ENCODE measurements at regions not wholly inside any gene's neighbourhood (a gene's known extent, or its start where the extent isn't known, plus 50 kb on each side); places are given as distances from the start of the nearest gene placed in this dataset.

- H3K4me1 Mint-ChIP-seq (ENCODE audit: insufficient read depth, unreplicated experiment), result no peaks in the 10 kb centered on the region
- ChIA-PET CTCF (no interaction called here), POLR2A (no interaction called here)
- no peak overlapping the region for H3K4me3 Mint-ChIP-seq (ENCODE audit: unreplicated experiment)
- H3K27ac Mint-ChIP-seq (ENCODE audit: low read depth, unreplicated experiment), result no peak overlapping the region
- BruUV-seq (replicated peaks), result no TSS peak
- TF ChIP-seq CTCF (IDR thresholded peaks at IDR 0.05; ENCODE audit: unreplicated experiment), result no peak
- peaks cover 7% of the 10 kb centered on the region for H3K9me3 Mint-ChIP-seq (ENCODE audit: unreplicated experiment)
- no peak for DNase-seq (ENCODE audit: unreplicated experiment)
- intact Hi-C loops (cut with micrococcal nuclease), result no loop called here
- H3K36me3 Mint-ChIP-seq (ENCODE audit: insufficient read depth, unreplicated experiment), result no peaks in the 10 kb centered on the region
- H3K27me3 Mint-ChIP-seq (ENCODE audit: insufficient read depth, unreplicated experiment), result no peaks in the 10 kb centered on the region
These were observed 194.3 kb upstream of the DGKB start for GRCh38 chr7:15096853-15097252.

DNA sequence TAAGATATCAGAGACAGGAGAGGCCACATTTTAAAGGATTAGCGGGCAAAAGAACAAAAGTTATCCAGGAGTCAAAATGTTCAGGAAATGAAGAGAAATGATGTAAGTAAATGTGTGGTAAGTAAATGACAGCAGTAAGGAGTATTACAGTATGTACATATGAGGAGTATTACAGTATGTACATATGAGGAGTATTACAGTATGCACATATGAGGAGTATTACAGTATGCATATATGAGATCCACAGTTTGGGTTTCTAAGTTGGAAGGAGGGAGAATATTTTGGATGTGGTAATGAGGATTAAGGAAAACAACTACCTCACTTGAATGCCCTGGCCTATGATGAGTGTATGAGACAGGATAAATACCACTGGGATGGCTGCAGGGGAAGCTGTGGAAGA lies 192.4 kb upstream of the DGKB start:
- Mint-ChIP-seq H3K4me3 (ENCODE audit: unreplicated experiment) (no peak overlapping the region), H3K4me1 (ENCODE audit: insufficient read depth, unreplicated experiment) (no peaks in the 10 kb centered on the region), H3K36me3 (ENCODE audit: insufficient read depth, unreplicated experiment) (no peaks in the 10 kb centered on the region), H3K9me3 (ENCODE audit: unreplicated experiment) (peaks cover 7% of the 10 kb centered on the region), H3K27me3 (ENCODE audit: insufficient read depth, unreplicated experiment) (peaks cover 3% of the 10 kb centered on the region), H3K27ac (ENCODE audit: low read depth, unreplicated experiment) (no peak overlapping the region)
- POLR2A ChIA-PET, result no interaction called here
- DNase-seq (ENCODE audit: unreplicated experiment), result no peak
- CTCF ChIA-PET, result interaction anchor here (0.6 kb wide), 1 partner anchor 190 kb away, joined by 3 read pairs; no protein-coding TSS in a partner anchor
- intact Hi-C loops (cut with micrococcal nuclease), result no loop called here
- no peak for TF ChIP-seq CTCF (IDR thresholded peaks at IDR 0.05; ENCODE audit: unreplicated experiment)
- BruUV-seq (replicated peaks), result no TSS peak

- Mint-ChIP-seq H3K4me3 (ENCODE audit: unreplicated experiment) (no peak overlapping the region), H3K27ac (ENCODE audit: low read depth, unreplicated experiment) (no peak overlapping the region), H3K27me3 (ENCODE audit: insufficient read depth, unreplicated experiment) (peaks cover 43% of the 10 kb centered on the region), H3K4me1 (ENCODE audit: insufficient read depth, unreplicated experiment) (no peaks in the 10 kb centered on the region), H3K36me3 (ENCODE audit: insufficient read depth, unreplicated experiment) (no peaks in the 10 kb centered on the region), H3K9me3 (ENCODE audit: unreplicated experiment) (no peaks in the 10 kb centered on the region)
- DNase-seq (ENCODE audit: unreplicated experiment), result no peak
- TF ChIP-seq CTCF (IDR thresholded peaks at IDR 0.05; ENCODE audit: unreplicated experiment), result no peak
- BruUV-seq (replicated peaks), result no TSS peak
- intact Hi-C loops (cut with micrococcal nuclease), result no loop called here
- POLR2A ChIA-PET, result no interaction called here
- CTCF ChIA-PET, result interaction anchor here (0.9 kb wide), 1 partner anchor 1809 kb away, joined by 4 read pairs; no protein-coding TSS in a partner anchor
These were observed 185.2 kb upstream of the DGKB start for GRCh38 chr7:15087771-15088170.

DNA sequence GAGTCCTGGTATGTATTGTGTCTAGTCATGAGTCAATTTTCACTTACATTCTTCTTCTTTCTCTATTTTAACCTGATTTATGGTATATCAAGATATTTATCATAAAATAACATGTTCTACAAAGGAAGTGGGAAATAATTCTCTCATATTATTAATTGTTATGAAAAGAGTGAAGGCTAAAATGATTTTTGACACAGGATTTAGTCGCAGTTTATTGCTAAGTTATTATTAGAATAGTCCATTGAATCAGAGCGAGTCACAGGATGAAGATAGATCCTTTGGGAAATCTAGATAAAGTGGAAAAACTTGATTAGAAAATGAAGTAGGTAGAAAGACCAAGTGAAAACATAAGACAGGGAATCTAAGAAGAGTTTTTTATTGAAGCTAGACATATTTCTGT lies 184.3 kb upstream of the DGKB start:
- no peak for TF ChIP-seq CTCF (IDR thresholded peaks at IDR 0.05; ENCODE audit: unreplicated experiment)
- no TSS peak for BruUV-seq (replicated peaks)
- Mint-ChIP-seq H3K9me3 (ENCODE audit: unreplicated experiment) (no peaks in the 10 kb centered on the region), H3K36me3 (ENCODE audit: insufficient read depth, unreplicated experiment) (no peaks in the 10 kb centered on the region), H3K27me3 (ENCODE audit: insufficient read depth, unreplicated experiment) (peaks cover 49% of the 10 kb centered on the region), H3K4me3 (ENCODE audit: unreplicated experiment) (no peak overlapping the region), H3K27ac (ENCODE audit: low read depth, unreplicated experiment) (no peak overlapping the region), H3K4me1 (ENCODE audit: insufficient read depth, unreplicated experiment) (no peaks in the 10 kb centered on the region)
- intact Hi-C loops (cut with micrococcal nuclease), result no loop called here
- no peak for DNase-seq (ENCODE audit: unreplicated experiment)
- ChIA-PET POLR2A (no interaction called here), CTCF (no interaction called here)

Data from MCF 10A (cell line).